Epithelial cell of esophagus (primary cell): ENCODE measurements at regions not wholly inside any gene's neighbourhood (a gene's known extent, or its start where the extent isn't known, plus 50 kb on each side); places are given as distances from the start of the nearest gene placed in this dataset.

ENCODE experiments used
- DNase-seq: peaks from one replicate; pipeline ENCODE4 v3.0.0; 2010; ENCODE audit warnings: low read depth
- H3K4me3 ChIP-seq: 2 replicates; pipeline ENCODE4 v1.5.1; 2011; ENCODE audit warnings: mild to moderate bottlenecking, low read length, control low read depth
- CTCF ChIP-seq: IDR thresholded peaks from 2 replicates; pipeline ENCODE4 v1.5.1; 2011; ENCODE audit warnings: low read depth, mild to moderate bottlenecking, low read length, control low read depth, inconsistent platforms; ENCODE audit not compliant: insufficient read depth; ENCODE audit errors: missing control alignments

- DNase-seq: peak; percentile 77
- no peak overlapping the region for H3K4me3 ChIP-seq
- no peak for TF ChIP-seq CTCF
Observed at GRCh38 chr2:185338104-185338503, 400.5 kb upstream of the FSIP2 start.

- no peak overlapping the region for H3K4me3 ChIP-seq
- no peak for DNase-seq
Observed at GRCh38 chr2:185347445-185347844, 391.2 kb upstream of the FSIP2 start.

GRCh38 chr2:185360776-185361175 is 377.8 kb upstream of the FSIP2 start:
- TF ChIP-seq CTCF: no peak
- no peak overlapping the region for H3K4me3 ChIP-seq
- DNase-seq: peak; percentile 62

More at GRCh38 chr2:185347445-185347844, 391.2 kb upstream of the FSIP2 start:
- TF ChIP-seq CTCF: no peak

- no peak for TF ChIP-seq CTCF
- H3K4me3 ChIP-seq: no peak overlapping the region
- peak; percentile 70 for DNase-seq
Observed at GRCh38 chr2:185372188-185372587, 366.4 kb upstream of the FSIP2 start.

GRCh38 chr2:185373229-185373628 is 365.4 kb upstream of the FSIP2 start:
- peak; percentile 38 for DNase-seq
- no peak overlapping the region for H3K4me3 ChIP-seq
- no peak for TF ChIP-seq CTCF

GRCh38 chr2:185374878-185375277 is 363.7 kb upstream of the FSIP2 start:
- no peak overlapping the region for H3K4me3 ChIP-seq
- DNase-seq: peak; percentile 31
- no peak for TF ChIP-seq CTCF

- no peak for TF ChIP-seq CTCF
- DNase-seq: no peak
- no peak overlapping the region for H3K4me3 ChIP-seq
Observed at GRCh38 chr2:185375731-185376130, 362.9 kb upstream of the FSIP2 start.
